ENCODE measurements at regions not wholly inside any gene's neighbourhood (a gene's known extent, or its start where the extent isn't known, plus 50 kb on each side); places are given as distances from the start of the nearest gene placed in this dataset.

DNA sequence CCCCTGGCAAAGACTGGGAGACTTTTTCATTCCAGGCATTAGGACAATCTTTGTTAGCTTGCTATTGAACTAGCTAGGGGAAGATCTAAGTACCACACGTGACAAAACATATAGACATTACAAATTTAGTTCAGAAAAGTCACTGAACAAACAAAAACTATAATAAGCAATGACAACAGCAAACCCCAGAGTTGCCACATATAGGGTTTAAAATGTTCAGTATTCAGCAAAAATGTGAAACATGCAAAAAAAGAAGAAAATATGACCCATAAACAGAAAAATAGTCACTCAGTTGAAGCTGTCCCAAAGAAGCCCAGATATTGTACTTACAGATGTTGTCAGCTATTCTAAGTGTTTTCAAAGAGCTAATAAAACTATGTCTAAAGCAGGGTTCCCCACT lies 431.1 kb upstream of the CDH2 start:
- H3K36me3 ChIP-seq (ENCODE audit: insufficient read depth), result peaks cover under 1% of the 10 kb centered on the region; the same call in 1 of the 2 replicates

DNA sequence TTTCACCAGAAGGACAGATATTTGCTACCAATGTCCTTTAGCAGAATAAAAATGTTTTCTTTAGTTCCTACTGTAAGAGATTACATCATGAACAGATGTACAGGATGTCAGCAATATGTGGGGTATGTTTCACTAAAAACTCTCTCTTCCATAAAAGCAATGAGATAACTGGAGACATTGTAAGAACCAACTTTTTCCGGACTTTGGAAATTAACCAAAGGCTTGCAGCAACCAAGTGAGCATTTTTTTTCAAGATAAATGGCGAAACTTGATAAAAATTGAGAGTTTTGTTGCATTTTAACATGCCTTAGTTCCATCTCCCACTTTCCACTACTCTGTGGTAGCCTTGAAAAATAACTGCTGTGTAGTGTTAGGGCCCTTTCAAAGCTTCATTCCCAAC lies 429.8 kb upstream of the CDH2 start:
- Histone ChIP-seq H3K27me3 (ENCODE audit: insufficient read depth, low read depth) (no peaks in the 10 kb centered on the region), H3K4me2 (no peak overlapping the region), H2AFZ (ENCODE audit: low read depth) (no peak overlapping the region), H3K4me3 (IDR thresholded peaks at IDR 0.05; ENCODE audit: insufficient read depth, low read depth, low read length) (no peak overlapping the region), H3K27ac (no peak overlapping the region), H3K4me1 (ENCODE audit: low read depth, poor library complexity, severe bottlenecking) (no peaks in the 10 kb centered on the region), H4K20me1 (ENCODE audit: insufficient read depth) (no peaks in the 10 kb centered on the region), H3K79me2 (ENCODE audit: insufficient read depth, low read depth) (no peaks in the 10 kb centered on the region), H3K9ac (no peak overlapping the region), H3K36me3 (ENCODE audit: insufficient read depth) (no peaks in the 10 kb centered on the region)
- TF ChIP-seq, protein P1, sequence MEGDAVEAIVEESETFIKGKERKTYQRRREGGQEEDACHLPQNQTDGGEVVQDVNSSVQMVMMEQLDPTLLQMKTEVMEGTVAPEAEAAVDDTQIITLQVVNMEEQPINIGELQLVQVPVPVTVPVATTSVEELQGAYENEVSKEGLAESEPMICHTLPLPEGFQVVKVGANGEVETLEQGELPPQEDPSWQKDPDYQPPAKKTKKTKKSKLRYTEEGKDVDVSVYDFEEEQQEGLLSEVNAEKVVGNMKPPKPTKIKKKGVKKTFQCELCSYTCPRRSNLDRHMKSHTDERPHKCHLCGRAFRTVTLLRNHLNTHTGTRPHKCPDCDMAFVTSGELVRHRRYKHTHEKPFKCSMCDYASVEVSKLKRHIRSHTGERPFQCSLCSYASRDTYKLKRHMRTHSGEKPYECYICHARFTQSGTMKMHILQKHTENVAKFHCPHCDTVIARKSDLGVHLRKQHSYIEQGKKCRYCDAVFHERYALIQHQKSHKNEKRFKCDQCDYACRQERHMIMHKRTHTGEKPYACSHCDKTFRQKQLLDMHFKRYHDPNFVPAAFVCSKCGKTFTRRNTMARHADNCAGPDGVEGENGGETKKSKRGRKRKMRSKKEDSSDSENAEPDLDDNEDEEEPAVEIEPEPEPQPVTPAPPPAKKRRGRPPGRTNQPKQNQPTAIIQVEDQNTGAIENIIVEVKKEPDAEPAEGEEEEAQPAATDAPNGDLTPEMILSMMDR (conservative IDR thresholded peaks at IDR 0.05; ENCODE audit: low read depth, low read length), result no peak

More for the DNA sequence above, 431.1 kb upstream of the CDH2 start:
- no peak overlapping the region for H3K4me2 ChIP-seq
- TF ChIP-seq, protein P1 (conservative IDR thresholded peaks at IDR 0.05; ENCODE audit: low read depth, low read length), result no peak
- no peak overlapping the region for H2AFZ ChIP-seq (ENCODE audit: low read depth)
- H3K27ac ChIP-seq, result no peak overlapping the region
- no peaks in the 10 kb centered on the region for H4K20me1 ChIP-seq (ENCODE audit: insufficient read depth)
- no peak overlapping the region for H3K4me3 ChIP-seq (IDR thresholded peaks at IDR 0.05; ENCODE audit: insufficient read depth, low read depth, low read length)
- no peaks in the 10 kb centered on the region for H3K27me3 ChIP-seq (ENCODE audit: insufficient read depth, low read depth)
- no peak overlapping the region for H3K9ac ChIP-seq
- H3K4me1 ChIP-seq (ENCODE audit: low read depth, poor library complexity, severe bottlenecking), result no peaks in the 10 kb centered on the region
- H3K79me2 ChIP-seq (ENCODE audit: insufficient read depth, low read depth), result no peaks in the 10 kb centered on the region

DNA sequence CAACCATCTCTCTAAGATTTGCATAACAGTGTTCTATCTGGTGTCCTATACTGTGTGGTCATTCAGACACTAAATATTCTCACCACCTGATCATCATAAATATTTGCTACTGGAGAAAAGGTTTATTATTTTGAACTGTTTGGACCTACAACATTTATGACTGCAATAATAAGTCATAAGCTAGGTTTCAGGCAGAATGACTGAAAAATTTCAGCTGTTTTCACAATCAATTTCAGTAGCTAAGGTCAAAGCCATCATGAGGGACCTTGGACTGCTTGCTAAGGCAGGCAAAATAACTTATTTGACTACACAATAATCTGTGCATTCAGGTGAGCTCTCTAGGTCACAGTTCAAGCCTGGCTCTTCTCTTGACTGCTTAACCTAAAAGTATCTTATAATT lies 425.5 kb upstream of the CDH2 start:
- no peak overlapping the region for H3K4me2 ChIP-seq
- H3K4me1 ChIP-seq (ENCODE audit: low read depth, poor library complexity, severe bottlenecking), result peaks cover 8% of the 10 kb centered on the region
- no peak overlapping the region for H3K9ac ChIP-seq
- H3K79me2 ChIP-seq (ENCODE audit: insufficient read depth, low read depth), result no peaks in the 10 kb centered on the region
- TF ChIP-seq, protein P1 (conservative IDR thresholded peaks at IDR 0.05; ENCODE audit: low read depth, low read length), result no peak
- no peak overlapping the region for H2AFZ ChIP-seq (ENCODE audit: low read depth)
- no peak overlapping the region for H3K4me3 ChIP-seq (IDR thresholded peaks at IDR 0.05; ENCODE audit: insufficient read depth, low read depth, low read length)
- H3K36me3 ChIP-seq (ENCODE audit: insufficient read depth), result no peaks in the 10 kb centered on the region
- no peak overlapping the region for H3K27ac ChIP-seq
- H3K27me3 ChIP-seq (ENCODE audit: insufficient read depth, low read depth), result no peaks in the 10 kb centered on the region
- no peaks in the 10 kb centered on the region for H4K20me1 ChIP-seq (ENCODE audit: insufficient read depth)

DNA sequence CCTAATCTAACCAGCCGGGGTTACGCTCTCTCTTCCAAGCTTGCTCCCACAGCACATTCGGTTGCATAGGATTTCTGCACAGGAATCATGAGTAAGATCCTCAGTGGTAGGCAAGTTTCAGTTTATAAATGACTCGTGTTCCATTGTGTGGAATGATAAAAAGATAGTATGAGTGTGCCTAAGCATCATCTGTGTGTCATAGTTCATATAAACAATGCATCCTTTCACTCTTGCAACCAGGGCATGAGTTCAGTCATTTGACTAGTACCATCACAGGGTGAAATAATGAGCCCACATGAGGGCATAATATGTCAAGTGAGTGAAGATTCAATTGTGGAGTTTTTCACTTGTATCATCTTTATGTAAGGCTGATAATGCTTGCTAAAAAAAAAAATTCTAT lies 417.1 kb upstream of the CDH2 start:
- peaks cover 8% of the 10 kb centered on the region for H3K4me1 ChIP-seq (ENCODE audit: low read depth, poor library complexity, severe bottlenecking)
- no peaks in the 10 kb centered on the region for H4K20me1 ChIP-seq (ENCODE audit: insufficient read depth)
- no peak overlapping the region for H2AFZ ChIP-seq (ENCODE audit: low read depth)
- H3K79me2 ChIP-seq (ENCODE audit: insufficient read depth, low read depth), result no peaks in the 10 kb centered on the region
- H3K27ac ChIP-seq, result no peak overlapping the region
- no peak overlapping the region for H3K4me3 ChIP-seq (IDR thresholded peaks at IDR 0.05; ENCODE audit: insufficient read depth, low read depth, low read length)
- TF ChIP-seq, protein P1 (conservative IDR thresholded peaks at IDR 0.05; ENCODE audit: low read depth, low read length), result no peak
- no peaks in the 10 kb centered on the region for H3K36me3 ChIP-seq (ENCODE audit: insufficient read depth)
- H3K4me2 ChIP-seq, result no peak overlapping the region
- no peak overlapping the region for H3K9ac ChIP-seq
- H3K27me3 ChIP-seq (ENCODE audit: insufficient read depth, low read depth), result no peaks in the 10 kb centered on the region
